PC-9 (cell line): ENCODE measurements at regions not wholly inside any gene's neighbourhood (a gene's known extent, or its start where the extent isn't known, plus 50 kb on each side); places are given as distances from the start of the nearest gene placed in this dataset.

Source experiments
- EZH2 ChIP-seq: fragments of 200-600 bp; sonication (generic); IDR thresholded peaks from 2 replicates; pipeline ENCODE4 v1.8.0; 2017; ENCODE audit warnings: antibody characterized with exemption, low read depth
- TF ChIP-seq, protein P1 (sequence below): fragments of 200-600 bp; sonication (generic); conservative IDR thresholded peaks from 2 replicates; pipeline ENCODE4 v1.6.1; 2017; ENCODE audit warnings: mixed run types, antibody characterized with exemption, mild to moderate bottlenecking, moderate library complexity

DNA sequence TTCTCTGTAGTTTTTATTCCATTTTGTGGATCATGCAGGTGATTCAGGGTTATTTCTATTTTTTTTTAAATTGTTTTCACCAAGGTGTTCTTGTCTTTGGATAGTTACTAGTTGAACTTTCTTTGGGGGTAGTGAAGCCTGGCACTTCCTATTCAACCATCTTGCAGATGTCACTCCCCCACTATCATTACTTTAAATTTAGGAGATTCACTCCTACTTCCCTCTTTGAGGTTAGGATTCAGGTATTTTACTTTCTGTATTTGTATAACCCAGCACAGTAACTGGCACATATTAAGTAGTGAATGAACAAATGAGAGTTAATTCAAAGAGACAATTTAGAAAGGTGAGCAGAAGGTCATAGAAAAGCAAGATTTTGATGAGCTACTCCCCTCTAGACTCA lies 255.6 kb downstream of the ATP23 start:
- TF ChIP-seq, protein P1, sequence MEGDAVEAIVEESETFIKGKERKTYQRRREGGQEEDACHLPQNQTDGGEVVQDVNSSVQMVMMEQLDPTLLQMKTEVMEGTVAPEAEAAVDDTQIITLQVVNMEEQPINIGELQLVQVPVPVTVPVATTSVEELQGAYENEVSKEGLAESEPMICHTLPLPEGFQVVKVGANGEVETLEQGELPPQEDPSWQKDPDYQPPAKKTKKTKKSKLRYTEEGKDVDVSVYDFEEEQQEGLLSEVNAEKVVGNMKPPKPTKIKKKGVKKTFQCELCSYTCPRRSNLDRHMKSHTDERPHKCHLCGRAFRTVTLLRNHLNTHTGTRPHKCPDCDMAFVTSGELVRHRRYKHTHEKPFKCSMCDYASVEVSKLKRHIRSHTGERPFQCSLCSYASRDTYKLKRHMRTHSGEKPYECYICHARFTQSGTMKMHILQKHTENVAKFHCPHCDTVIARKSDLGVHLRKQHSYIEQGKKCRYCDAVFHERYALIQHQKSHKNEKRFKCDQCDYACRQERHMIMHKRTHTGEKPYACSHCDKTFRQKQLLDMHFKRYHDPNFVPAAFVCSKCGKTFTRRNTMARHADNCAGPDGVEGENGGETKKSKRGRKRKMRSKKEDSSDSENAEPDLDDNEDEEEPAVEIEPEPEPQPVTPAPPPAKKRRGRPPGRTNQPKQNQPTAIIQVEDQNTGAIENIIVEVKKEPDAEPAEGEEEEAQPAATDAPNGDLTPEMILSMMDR: no peak
- no peak for TF ChIP-seq EZH2
